ENCODE measurements at regions not wholly inside any gene's neighbourhood (a gene's known extent, or its start where the extent isn't known, plus 50 kb on each side); places are given as distances from the start of the nearest gene placed in this dataset.
"Not testable (repeated sequence)": the region's sequence is repeated elsewhere in the genome, so short reads cannot be mapped to it uniquely, and the experiment has no call there.

GRCh38 chr1:229135773-229136172 lies 135.1 kb upstream of the RAB4A start:
- DNase-seq (ENCODE audit: low spot score), result no peak

- DNase-seq (ENCODE audit: low spot score), result no peak
Measured at GRCh38 chr1:229136822-229137221, 134.1 kb upstream of the RAB4A start.

- no peak for DNase-seq (ENCODE audit: low spot score)
Measured at GRCh38 chr1:229137271-229137670, 133.6 kb upstream of the RAB4A start.

- no peak for DNase-seq (ENCODE audit: low spot score)
Measured at GRCh38 chr1:229138058-229138457, 132.9 kb upstream of the RAB4A start.

GRCh38 chr1:229139331-229140118 lies 131.4 kb upstream of the RAB4A start:
- DNase-seq (ENCODE audit: low spot score), result peak; percentile 5

GRCh38 chr1:229140119-229140396 lies 130.9 kb upstream of the RAB4A start:
- DNase-seq (ENCODE audit: low spot score), result no peak

GRCh38 chr1:229141271-229141670 lies 129.6 kb upstream of the RAB4A start:
- no peak for DNase-seq (ENCODE audit: low spot score)

GRCh38 chr1:229141689-229142377 lies 129.1 kb upstream of the RAB4A start:
- DNase-seq (ENCODE audit: low spot score), result no peak

GRCh38 chr1:229142471-229142870 lies 128.4 kb upstream of the RAB4A start:
- DNase-seq (ENCODE audit: low spot score), result no peak

- no peak for DNase-seq (ENCODE audit: low spot score)
Measured at GRCh38 chr1:229146647-229147046, 124.3 kb upstream of the RAB4A start.

- DNase-seq (ENCODE audit: low spot score), result no peak
Measured at GRCh38 chr1:229147072-229147471, 123.8 kb upstream of the RAB4A start.

- DNase-seq (ENCODE audit: low spot score), result no peak
Measured at GRCh38 chr1:229148041-229148671, 122.8 kb upstream of the RAB4A start.

GRCh38 chr1:229148743-229149142 lies 122.2 kb upstream of the RAB4A start:
- DNase-seq (ENCODE audit: low spot score), result no peak

- DNase-seq (ENCODE audit: low spot score), result no peak
Measured at GRCh38 chr1:229149435-229149834, 121.5 kb upstream of the RAB4A start.

GRCh38 chr1:229150518-229150917 lies 120.4 kb upstream of the RAB4A start:
- DNase-seq (ENCODE audit: low spot score), result no peak

GRCh38 chr1:229151412-229151811 lies 119.5 kb upstream of the RAB4A start:
- DNase-seq (ENCODE audit: low spot score), result not testable (repeated sequence)

- DNase-seq (ENCODE audit: low spot score), result no peak
Measured at GRCh38 chr1:229152311-229152710, 118.6 kb upstream of the RAB4A start.

GRCh38 chr1:229153955-229154548 lies 116.9 kb upstream of the RAB4A start:
- DNase-seq (ENCODE audit: low spot score), result no peak

GRCh38 chr1:229154811-229155210 lies 116.1 kb upstream of the RAB4A start:
- DNase-seq (ENCODE audit: low spot score), result no peak

- DNase-seq (ENCODE audit: low spot score), result peak; percentile 12
Measured at GRCh38 chr1:229155472-229155871, 115.4 kb upstream of the RAB4A start.

- DNase-seq (ENCODE audit: low spot score), result no peak
Measured at GRCh38 chr1:229156872-229157271, 114.0 kb upstream of the RAB4A start.

GRCh38 chr1:229157480-229157879 lies 113.4 kb upstream of the RAB4A start:
- DNase-seq (ENCODE audit: low spot score), result no peak

- no peak for DNase-seq (ENCODE audit: low spot score)
Measured at GRCh38 chr1:229158341-229158921, 112.5 kb upstream of the RAB4A start.
